ENCODE measurements at regions not wholly inside any gene's neighbourhood (a gene's known extent, or its start where the extent isn't known, plus 50 kb on each side); places are given as distances from the start of the nearest gene placed in this dataset.
"Not testable (repeated sequence)": the region's sequence is repeated elsewhere in the genome, so short reads cannot be mapped to it uniquely, and the experiment has no call there.

DNA sequence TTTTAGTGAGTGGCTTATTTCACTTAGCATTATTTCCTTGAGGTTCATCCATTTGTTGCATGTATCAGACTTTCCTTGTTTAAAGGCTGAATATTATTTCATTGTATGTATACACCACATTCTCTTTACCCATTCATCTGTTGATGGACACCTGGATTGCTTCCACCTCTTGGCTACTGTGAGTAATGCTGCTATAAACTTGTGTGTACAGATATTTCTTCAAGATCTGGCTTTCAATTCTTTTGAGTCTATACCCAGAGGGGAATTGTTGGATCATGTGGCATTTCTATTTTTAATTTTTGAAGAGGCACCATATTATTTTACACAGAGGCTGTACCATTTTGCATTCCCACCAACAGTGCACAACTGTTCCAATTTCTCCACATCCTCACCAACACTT, 313.5 kb downstream of the RPLP1 start:
- no peak overlapping the region for H3K9ac ChIP-seq (ENCODE audit: control insufficient read depth, extremely low read depth, insufficient read depth, low read length)
- H3K4me2 ChIP-seq (ENCODE audit: control insufficient read depth, extremely low read depth, insufficient read depth, low read depth, low read length) = no peak overlapping the region
- FAIRE-seq (no peak), DNase-seq (ENCODE audit: low read depth, low spot score) (no peak)
- no peak overlapping the region for H2AFZ ChIP-seq (ENCODE audit: control insufficient read depth, low read length)
- no peaks in the 10 kb centered on the region for H3K36me3 ChIP-seq (ENCODE audit: control insufficient read depth in 2 of 2, extremely low read depth in 1 of 2, insufficient read depth in 2 of 2, low read length in 2 of 2)
- H3K27me3 ChIP-seq (ENCODE audit: control insufficient read depth, extremely low read depth, insufficient read depth, low read length) = peaks cover 15% of the 10 kb centered on the region
- no peak overlapping the region for H3K27ac ChIP-seq (ENCODE audit: control insufficient read depth, insufficient read depth, low read length)
- H3K9me1 ChIP-seq (ENCODE audit: control insufficient read depth, extremely low read depth, insufficient read depth, low read length) = no peaks in the 10 kb centered on the region
- H3K4me3 ChIP-seq (ENCODE audit: control insufficient read depth in 2 of 3, extremely low read depth in 1 of 3, insufficient read depth in 2 of 3, low read depth in 1 of 3, low read length in 3 of 3) = no peak overlapping the region
- no peaks in the 10 kb centered on the region for H3K9me3 ChIP-seq (ENCODE audit: control insufficient read depth, low read depth, low read length)
- TF ChIP-seq EZH2 (IDR thresholded peaks at IDR 0.05; ENCODE audit: low read length) = no peak
- TF ChIP-seq, protein P1, sequence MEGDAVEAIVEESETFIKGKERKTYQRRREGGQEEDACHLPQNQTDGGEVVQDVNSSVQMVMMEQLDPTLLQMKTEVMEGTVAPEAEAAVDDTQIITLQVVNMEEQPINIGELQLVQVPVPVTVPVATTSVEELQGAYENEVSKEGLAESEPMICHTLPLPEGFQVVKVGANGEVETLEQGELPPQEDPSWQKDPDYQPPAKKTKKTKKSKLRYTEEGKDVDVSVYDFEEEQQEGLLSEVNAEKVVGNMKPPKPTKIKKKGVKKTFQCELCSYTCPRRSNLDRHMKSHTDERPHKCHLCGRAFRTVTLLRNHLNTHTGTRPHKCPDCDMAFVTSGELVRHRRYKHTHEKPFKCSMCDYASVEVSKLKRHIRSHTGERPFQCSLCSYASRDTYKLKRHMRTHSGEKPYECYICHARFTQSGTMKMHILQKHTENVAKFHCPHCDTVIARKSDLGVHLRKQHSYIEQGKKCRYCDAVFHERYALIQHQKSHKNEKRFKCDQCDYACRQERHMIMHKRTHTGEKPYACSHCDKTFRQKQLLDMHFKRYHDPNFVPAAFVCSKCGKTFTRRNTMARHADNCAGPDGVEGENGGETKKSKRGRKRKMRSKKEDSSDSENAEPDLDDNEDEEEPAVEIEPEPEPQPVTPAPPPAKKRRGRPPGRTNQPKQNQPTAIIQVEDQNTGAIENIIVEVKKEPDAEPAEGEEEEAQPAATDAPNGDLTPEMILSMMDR (optimal IDR thresholded peaks at IDR 0.05 in 1 of 3, IDR thresholded peaks at IDR 0.05 in 1 of 3, conservative IDR thresholded peaks at IDR 0.05 in 1 of 3; ENCODE audit: extremely low read depth in 1 of 3, insufficient read depth in 2 of 3, low read length in 3 of 3) = no peak
- no peaks in the 10 kb centered on the region for H3K79me2 ChIP-seq (ENCODE audit: control insufficient read depth, insufficient read depth, low read length)
- dilution Hi-C loops (cut with MboI; ENCODE audit: extremely low pct_ligation_motif_present, low sequenced_read_pairs) = no loop called here
- peaks cover 4% of the 10 kb centered on the region for H3K4me1 ChIP-seq (ENCODE audit: control insufficient read depth, extremely low read depth, insufficient read depth, low read length)
- H4K20me1 ChIP-seq (ENCODE audit: control insufficient read depth, extremely low read depth, insufficient read depth, low read length) = peaks cover under 1% of the 10 kb centered on the region

GRCh38 chr15:69767191-69767590, 314.6 kb downstream of the RPLP1 start:
- Histone ChIP-seq H4K20me1 (ENCODE audit: control insufficient read depth, extremely low read depth, insufficient read depth, low read length) (no peaks in the 10 kb centered on the region), H3K27ac (ENCODE audit: control insufficient read depth, insufficient read depth, low read length) (no peak overlapping the region), H3K36me3 (ENCODE audit: control insufficient read depth in 2 of 2, extremely low read depth in 1 of 2, insufficient read depth in 2 of 2, low read length in 2 of 2) (no peaks in the 10 kb centered on the region), H3K4me3 (ENCODE audit: control insufficient read depth in 2 of 3, extremely low read depth in 1 of 3, insufficient read depth in 2 of 3, low read depth in 1 of 3, low read length in 3 of 3) (no peak overlapping the region), H3K9ac (ENCODE audit: control insufficient read depth, extremely low read depth, insufficient read depth, low read length) (no peak overlapping the region), H3K4me2 (ENCODE audit: control insufficient read depth, extremely low read depth, insufficient read depth, low read depth, low read length) (no peak overlapping the region), H3K27me3 (ENCODE audit: control insufficient read depth, extremely low read depth, insufficient read depth, low read length) (peaks cover 15% of the 10 kb centered on the region), H3K9me3 (ENCODE audit: control insufficient read depth, low read depth, low read length) (no peaks in the 10 kb centered on the region), H3K4me1 (ENCODE audit: control insufficient read depth, extremely low read depth, insufficient read depth, low read length) (no peaks in the 10 kb centered on the region), H3K79me2 (ENCODE audit: control insufficient read depth, insufficient read depth, low read length) (no peaks in the 10 kb centered on the region), H2AFZ (ENCODE audit: control insufficient read depth, low read length) (no peak overlapping the region), H3K9me1 (ENCODE audit: control insufficient read depth, extremely low read depth, insufficient read depth, low read length) (no peaks in the 10 kb centered on the region)
- no peak for FAIRE-seq
- dilution Hi-C loops (cut with MboI; ENCODE audit: extremely low pct_ligation_motif_present, low sequenced_read_pairs) = no loop called here
- TF ChIP-seq, protein P1 (optimal IDR thresholded peaks at IDR 0.05 in 1 of 3, IDR thresholded peaks at IDR 0.05 in 1 of 3, conservative IDR thresholded peaks at IDR 0.05 in 1 of 3; ENCODE audit: extremely low read depth in 1 of 3, insufficient read depth in 2 of 3, low read length in 3 of 3) = no peak
- no peak for DNase-seq (ENCODE audit: low read depth, low spot score)

DNA sequence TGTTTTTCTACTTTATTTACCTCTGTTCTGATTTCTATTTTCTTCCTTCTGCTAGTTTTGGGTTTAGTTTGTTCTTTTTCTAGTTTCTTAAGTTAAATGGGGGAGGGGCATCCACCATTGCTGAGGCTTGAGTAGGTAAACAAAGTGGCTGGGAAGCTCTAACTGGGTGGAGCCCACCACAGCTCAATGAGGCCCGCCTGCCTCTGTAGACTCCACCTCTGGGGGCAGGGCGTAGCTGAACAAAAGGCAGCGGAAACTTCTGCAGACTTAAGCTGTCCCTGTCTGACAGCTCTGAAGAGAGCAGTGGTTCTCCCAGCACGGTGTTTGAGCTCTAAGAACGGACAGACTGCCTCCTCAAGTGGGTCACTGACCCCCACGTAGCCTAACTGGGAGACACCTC, 316.7 kb downstream of the RPLP1 start:
- H3K9ac ChIP-seq (ENCODE audit: control insufficient read depth, extremely low read depth, insufficient read depth, low read length); H2AFZ ChIP-seq (ENCODE audit: control insufficient read depth, low read length); H3K4me3 ChIP-seq (ENCODE audit: control insufficient read depth in 2 of 3, extremely low read depth in 1 of 3, insufficient read depth in 2 of 3, low read depth in 1 of 3, low read length in 3 of 3); H3K27ac ChIP-seq (ENCODE audit: control insufficient read depth, insufficient read depth, low read length); H3K36me3 ChIP-seq (ENCODE audit: control insufficient read depth in 2 of 2, extremely low read depth in 1 of 2, insufficient read depth in 2 of 2, low read length in 2 of 2); DNase-seq (ENCODE audit: low read depth, low spot score); H4K20me1 ChIP-seq (ENCODE audit: control insufficient read depth, extremely low read depth, insufficient read depth, low read length); dilution Hi-C loops (cut with MboI; ENCODE audit: extremely low pct_ligation_motif_present, low sequenced_read_pairs); H3K79me2 ChIP-seq (ENCODE audit: control insufficient read depth, insufficient read depth, low read length); H3K4me2 ChIP-seq (ENCODE audit: control insufficient read depth, extremely low read depth, insufficient read depth, low read depth, low read length); H3K9me1 ChIP-seq (ENCODE audit: control insufficient read depth, extremely low read depth, insufficient read depth, low read length); H3K9me3 ChIP-seq (ENCODE audit: control insufficient read depth, low read depth, low read length); H3K4me1 ChIP-seq (ENCODE audit: control insufficient read depth, extremely low read depth, insufficient read depth, low read length); FAIRE-seq; H3K27me3 ChIP-seq (ENCODE audit: control insufficient read depth, extremely low read depth, insufficient read depth, low read length): not testable (repeated sequence)

DNA sequence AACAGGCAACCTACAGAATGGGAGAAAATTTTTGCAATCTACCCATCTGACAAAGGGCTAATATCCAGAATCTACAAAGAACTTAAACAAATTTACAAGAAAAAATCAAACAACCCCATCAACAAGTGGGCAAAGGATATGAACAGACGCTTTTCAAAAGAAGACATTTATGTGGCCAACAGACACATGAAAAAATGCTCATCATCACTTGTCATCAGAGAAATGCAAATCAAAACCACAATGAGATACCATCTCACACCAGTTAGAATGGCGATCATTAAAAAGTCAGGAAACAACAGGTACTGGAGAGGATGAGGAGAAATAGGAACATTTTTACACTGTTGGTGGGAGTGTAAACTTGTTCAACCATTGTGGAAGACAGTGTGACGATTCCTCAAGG, 321.6 kb downstream of the RPLP1 start:
- H3K79me2 ChIP-seq (ENCODE audit: control insufficient read depth, insufficient read depth, low read length); dilution Hi-C loops (cut with MboI; ENCODE audit: extremely low pct_ligation_motif_present, low sequenced_read_pairs); H3K27me3 ChIP-seq (ENCODE audit: control insufficient read depth, extremely low read depth, insufficient read depth, low read length); H3K4me3 ChIP-seq (ENCODE audit: control insufficient read depth in 2 of 3, extremely low read depth in 1 of 3, insufficient read depth in 2 of 3, low read depth in 1 of 3, low read length in 3 of 3); H3K36me3 ChIP-seq (ENCODE audit: control insufficient read depth in 2 of 2, extremely low read depth in 1 of 2, insufficient read depth in 2 of 2, low read length in 2 of 2); H3K9ac ChIP-seq (ENCODE audit: control insufficient read depth, extremely low read depth, insufficient read depth, low read length); H3K27ac ChIP-seq (ENCODE audit: control insufficient read depth, insufficient read depth, low read length); H4K20me1 ChIP-seq (ENCODE audit: control insufficient read depth, extremely low read depth, insufficient read depth, low read length); H2AFZ ChIP-seq (ENCODE audit: control insufficient read depth, low read length); H3K4me1 ChIP-seq (ENCODE audit: control insufficient read depth, extremely low read depth, insufficient read depth, low read length); H3K9me1 ChIP-seq (ENCODE audit: control insufficient read depth, extremely low read depth, insufficient read depth, low read length); H3K9me3 ChIP-seq (ENCODE audit: control insufficient read depth, low read depth, low read length); H3K4me2 ChIP-seq (ENCODE audit: control insufficient read depth, extremely low read depth, insufficient read depth, low read depth, low read length); DNase-seq (ENCODE audit: low read depth, low spot score); FAIRE-seq: not testable (repeated sequence)

All from keratinocyte (primary cell).